ENCODE measurements at regions not wholly inside any gene's neighbourhood (a gene's known extent, or its start where the extent isn't known, plus 50 kb on each side); places are given as distances from the start of the nearest gene placed in this dataset.

GRCh38 chr10:25076506-25077177, 60.2 kb downstream of the THNSL1 start:
- ChIA-PET CTCF (interaction anchor here (0.6 to 8.5 kb wide), 5 partner anchors 10 to 606 kb away, joined by 3 to 217 read pairs (median 3); no protein-coding TSS in a partner anchor), POLR2A (interaction anchor here (0.7 to 1.4 kb wide), 4 partner anchors 9 to 56 kb away, joined by 3 to 4 read pairs (median 3); no protein-coding TSS in a partner anchor)
- Mint-ChIP-seq H3K9me3 (ENCODE audit: unreplicated experiment) (no peaks in the 10 kb centered on the region), H3K27ac (ENCODE audit: low read depth, unreplicated experiment) (no peak overlapping the region), H3K4me1 (ENCODE audit: insufficient read depth, unreplicated experiment) (no peaks in the 10 kb centered on the region), H3K27me3 (ENCODE audit: insufficient read depth, unreplicated experiment) (no peaks in the 10 kb centered on the region), H3K4me3 (ENCODE audit: unreplicated experiment) (no peak overlapping the region), H3K36me3 (ENCODE audit: insufficient read depth, unreplicated experiment) (no peaks in the 10 kb centered on the region)
- no TSS peak for BruUV-seq (replicated peaks)
- intact Hi-C loops (cut with micrococcal nuclease): no loop called here
- no peak for TF ChIP-seq CTCF (IDR thresholded peaks at IDR 0.05; ENCODE audit: unreplicated experiment)
- no peak for DNase-seq (ENCODE audit: unreplicated experiment)

GRCh38 chr10:25078658-25079431, 62.4 kb downstream of the THNSL1 start:
- no TSS peak for BruUV-seq (replicated peaks)
- no peak for TF ChIP-seq CTCF (IDR thresholded peaks at IDR 0.05; ENCODE audit: unreplicated experiment)
- POLR2A ChIA-PET: interaction anchor here (1.0 to 4.0 kb wide), 2 partner anchors 17 to 53 kb away, joined by 3 to 19 read pairs; no protein-coding TSS in a partner anchor
- Mint-ChIP-seq H3K9me3 (ENCODE audit: unreplicated experiment) (no peaks in the 10 kb centered on the region), H3K4me1 (ENCODE audit: insufficient read depth, unreplicated experiment) (no peaks in the 10 kb centered on the region), H3K27ac (ENCODE audit: low read depth, unreplicated experiment) (no peak overlapping the region), H3K4me3 (ENCODE audit: unreplicated experiment) (no peak overlapping the region), H3K27me3 (ENCODE audit: insufficient read depth, unreplicated experiment) (no peaks in the 10 kb centered on the region), H3K36me3 (ENCODE audit: insufficient read depth, unreplicated experiment) (no peaks in the 10 kb centered on the region)
- no peak for DNase-seq (ENCODE audit: unreplicated experiment)
- intact Hi-C loops (cut with micrococcal nuclease): no loop called here
- CTCF ChIA-PET: interaction anchor here (0.7 to 8.5 kb wide), 4 partner anchors 12 to 1346 kb away, joined by 3 to 217 read pairs (median 58); no protein-coding TSS in a partner anchor

- ChIA-PET CTCF (interaction anchor here (0.5 to 8.5 kb wide), 61 partner anchors 9 to 1972 kb away, joined by 3 to 217 read pairs (median 4); partner anchors contain the start of genes ENKUR and THNSL1), POLR2A (interaction anchor here (0.5 to 4.0 kb wide), 4 partner anchors 55 to 501 kb away, joined by 3 to 19 read pairs (median 4); partner anchors contain the start of genes ENKUR and THNSL1)
- intact Hi-C loops (cut with micrococcal nuclease): loop anchor here (1.0 to 5.0 kb wide), 4 partner anchors 55 to 438 kb away; partner anchors contain the start of gene ARHGAP21
- no peaks in the 10 kb centered on the region for H3K4me1 Mint-ChIP-seq (ENCODE audit: insufficient read depth, unreplicated experiment)
- BruUV-seq (replicated peaks): no TSS peak
- H3K36me3 Mint-ChIP-seq (ENCODE audit: insufficient read depth, unreplicated experiment): no peaks in the 10 kb centered on the region
- TF ChIP-seq CTCF (IDR thresholded peaks at IDR 0.05; ENCODE audit: unreplicated experiment): peak; percentile 82
- H3K9me3 Mint-ChIP-seq (ENCODE audit: unreplicated experiment): no peaks in the 10 kb centered on the region
- H3K27me3 Mint-ChIP-seq (ENCODE audit: insufficient read depth, unreplicated experiment): no peaks in the 10 kb centered on the region
- H3K27ac Mint-ChIP-seq (ENCODE audit: low read depth, unreplicated experiment): no peak overlapping the region
- DNase-seq (ENCODE audit: unreplicated experiment): peak; percentile 82
- no peak overlapping the region for H3K4me3 Mint-ChIP-seq (ENCODE audit: unreplicated experiment)
These were observed 64.6 kb downstream of the THNSL1 start for GRCh38 chr10:25080880-25081581.

Measured in MCF 10A (cell line).